ENCODE measurements at regions not wholly inside any gene's neighbourhood (a gene's known extent, or its start where the extent isn't known, plus 50 kb on each side); places are given as distances from the start of the nearest gene placed in this dataset.

DNA sequence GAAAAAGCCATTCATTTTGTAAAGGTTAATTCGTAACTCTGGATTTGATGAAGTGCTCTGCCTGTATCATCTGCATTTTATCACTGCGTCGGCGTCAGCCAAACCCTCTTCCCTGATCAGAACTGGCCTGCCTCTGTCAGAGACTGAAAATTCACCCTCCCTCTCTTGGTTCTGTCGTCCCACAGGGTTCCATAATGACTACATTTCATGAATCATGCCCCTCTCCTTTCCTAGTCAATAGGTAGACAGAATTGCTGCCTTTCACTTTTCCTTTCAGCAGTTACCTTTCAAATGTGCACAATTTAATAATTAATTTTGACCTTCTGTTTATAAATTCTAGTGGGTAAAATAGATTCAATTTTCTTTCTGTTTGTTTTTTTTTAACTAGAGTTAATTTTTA is 423.4 kb downstream of the RFC3 start:
- no peaks in the 10 kb centered on the region for H4K20me1 ChIP-seq (replicated peaks; ENCODE audit: control insufficient read depth, extremely low read depth, insufficient read depth, low read length)
- no peaks in the 10 kb centered on the region for H3K36me3 ChIP-seq (ENCODE audit: control insufficient read depth in 2 of 2, extremely low read depth in 1 of 2, insufficient read depth in 2 of 2, low read length in 2 of 2)
- FAIRE-seq = no peak
- H3K27me3 ChIP-seq (ENCODE audit: control insufficient read depth in 2 of 2, insufficient read depth in 2 of 2, low read length in 2 of 2) = no peaks in the 10 kb centered on the region
- DNase-seq (ENCODE audit: low read depth, low spot score) = no peak
- no peak overlapping the region for H3K4me3 ChIP-seq (replicated peaks in 1 of 3; ENCODE audit: insufficient read depth in 1 of 3, low read depth in 1 of 3, low read length in 3 of 3)
- H3K4me2 ChIP-seq (ENCODE audit: insufficient read depth, low read length) = no peak overlapping the region
- ChIA-PET POLR2A (no interaction called here), CTCF (no interaction called here)
- H3K9ac ChIP-seq (replicated peaks; ENCODE audit: extremely low read depth, insufficient read depth, low read length) = no peak overlapping the region
- dilution Hi-C loops (cut with MboI; ENCODE audit: extremely low pct_ligation_motif_present, low sequenced_read_pairs) = no loop called here
- H2AFZ ChIP-seq (ENCODE audit: low read depth, low read length) = no peak overlapping the region
- H3K79me2 ChIP-seq (ENCODE audit: control insufficient read depth, insufficient read depth, low read length) = no peaks in the 10 kb centered on the region
- BruUV-seq (replicated peaks) = no TSS peak
- no peaks in the 10 kb centered on the region for H3K9me1 ChIP-seq (replicated peaks; ENCODE audit: control insufficient read depth, extremely low read depth, insufficient read depth, low read length)
- no peak for TF ChIP-seq MYC (IDR thresholded peaks at IDR 0.05; ENCODE audit: low read depth, low read length)
- TF ChIP-seq POLR2AphosphoS5 (IDR thresholded peaks at IDR 0.05; ENCODE audit: insufficient read depth, low read depth, low read length) = no peak
- TF ChIP-seq EZH2 (IDR thresholded peaks at IDR 0.05; ENCODE audit: borderline replicate concordance, low read depth, low read length, severe bottlenecking) = no peak
- no peak for TF ChIP-seq JUN (IDR thresholded peaks at IDR 0.05; ENCODE audit: borderline replicate concordance, insufficient read depth, insufficient read length, low read depth)
- TF ChIP-seq, protein P1, sequence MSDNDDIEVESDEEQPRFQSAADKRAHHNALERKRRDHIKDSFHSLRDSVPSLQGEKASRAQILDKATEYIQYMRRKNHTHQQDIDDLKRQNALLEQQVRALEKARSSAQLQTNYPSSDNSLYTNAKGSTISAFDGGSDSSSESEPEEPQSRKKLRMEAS (IDR thresholded peaks at IDR 0.05; ENCODE audit: insufficient read depth, insufficient read length) = no peak
- no peak for TF ChIP-seq FOS (IDR thresholded peaks at IDR 0.05; ENCODE audit: borderline replicate concordance, insufficient read depth, low read length)
- TF ChIP-seq, protein P2, sequence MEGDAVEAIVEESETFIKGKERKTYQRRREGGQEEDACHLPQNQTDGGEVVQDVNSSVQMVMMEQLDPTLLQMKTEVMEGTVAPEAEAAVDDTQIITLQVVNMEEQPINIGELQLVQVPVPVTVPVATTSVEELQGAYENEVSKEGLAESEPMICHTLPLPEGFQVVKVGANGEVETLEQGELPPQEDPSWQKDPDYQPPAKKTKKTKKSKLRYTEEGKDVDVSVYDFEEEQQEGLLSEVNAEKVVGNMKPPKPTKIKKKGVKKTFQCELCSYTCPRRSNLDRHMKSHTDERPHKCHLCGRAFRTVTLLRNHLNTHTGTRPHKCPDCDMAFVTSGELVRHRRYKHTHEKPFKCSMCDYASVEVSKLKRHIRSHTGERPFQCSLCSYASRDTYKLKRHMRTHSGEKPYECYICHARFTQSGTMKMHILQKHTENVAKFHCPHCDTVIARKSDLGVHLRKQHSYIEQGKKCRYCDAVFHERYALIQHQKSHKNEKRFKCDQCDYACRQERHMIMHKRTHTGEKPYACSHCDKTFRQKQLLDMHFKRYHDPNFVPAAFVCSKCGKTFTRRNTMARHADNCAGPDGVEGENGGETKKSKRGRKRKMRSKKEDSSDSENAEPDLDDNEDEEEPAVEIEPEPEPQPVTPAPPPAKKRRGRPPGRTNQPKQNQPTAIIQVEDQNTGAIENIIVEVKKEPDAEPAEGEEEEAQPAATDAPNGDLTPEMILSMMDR (IDR thresholded peaks at IDR 0.05; ENCODE audit: extremely low read depth in 1 of 2, insufficient read depth in 1 of 2, low read depth in 1 of 2, low read length in 2 of 2) = no peak
- TF ChIP-seq POLR2A (IDR thresholded peaks at IDR 0.05; ENCODE audit: low read depth, low read length) = no peak
- intact Hi-C loops (cut with micrococcal nuclease) = no loop called here
- peaks cover 1% of the 10 kb centered on the region for H3K4me1 ChIP-seq (ENCODE audit: control insufficient read depth, extremely low read depth, insufficient read depth, low read length)
- H3K27ac ChIP-seq (ENCODE audit: insufficient read depth, low read depth, low read length) = no peak overlapping the region
- H3K9me3 ChIP-seq (replicated peaks; ENCODE audit: control insufficient read depth, insufficient read depth, low read length) = no peaks in the 10 kb centered on the region
